Epithelial cell of esophagus (primary cell): ENCODE measurements at regions not wholly inside any gene's neighbourhood (a gene's known extent, or its start where the extent isn't known, plus 50 kb on each side); places are given as distances from the start of the nearest gene placed in this dataset.

Experiments used
- DNase-seq: peaks from one replicate; pipeline ENCODE4 v3.0.0; 2010; ENCODE audit warnings: low read depth
- H3K4me3 ChIP-seq: 2 replicates; pipeline ENCODE4 v1.5.1; 2011; ENCODE audit warnings: mild to moderate bottlenecking, low read length, control low read depth
- CTCF ChIP-seq: IDR thresholded peaks from 2 replicates; pipeline ENCODE4 v1.5.1; 2011; ENCODE audit warnings: low read depth, mild to moderate bottlenecking, low read length, control low read depth, inconsistent platforms; ENCODE audit not compliant: insufficient read depth; ENCODE audit errors: missing control alignments

- H3K4me3 ChIP-seq: no peak overlapping the region
Measured at GRCh38 chrX:27893871-27894270, 86.1 kb downstream of the MAGEB10 start.

GRCh38 chrX:27893211-27893610 lies 85.4 kb downstream of the MAGEB10 start:
- H3K4me3 ChIP-seq: no peak overlapping the region
- TF ChIP-seq CTCF: no peak
- no peak for DNase-seq

More at GRCh38 chrX:27893871-27894270, 86.1 kb downstream of the MAGEB10 start:
- DNase-seq: no peak
- no peak for TF ChIP-seq CTCF

GRCh38 chrX:27890611-27891010 lies 82.8 kb downstream of the MAGEB10 start:
- peak; percentile 70 for DNase-seq
- no peak for TF ChIP-seq CTCF
- H3K4me3 ChIP-seq: no peak overlapping the region

- no peak overlapping the region for H3K4me3 ChIP-seq
- no peak for DNase-seq
- TF ChIP-seq CTCF: no peak
Measured at GRCh38 chrX:27889878-27890277, 82.1 kb downstream of the MAGEB10 start.

- no peak overlapping the region for H3K4me3 ChIP-seq
- DNase-seq: no peak
- TF ChIP-seq CTCF: no peak
Measured at GRCh38 chrX:27884654-27885053, 76.9 kb downstream of the MAGEB10 start.

- H3K4me3 ChIP-seq: no peak overlapping the region
- TF ChIP-seq CTCF: no peak
- DNase-seq: no peak
Measured at GRCh38 chrX:27883468-27884092, 75.8 kb downstream of the MAGEB10 start.

GRCh38 chrX:27882695-27883094 lies 74.9 kb downstream of the MAGEB10 start:
- no peak for DNase-seq
- H3K4me3 ChIP-seq: no peak overlapping the region
- TF ChIP-seq CTCF: no peak
